NCI-H1092 treated with DMSO at 0.1 percent for 48 hours (cell line): ENCODE measurements at regions not wholly inside any gene's neighbourhood (a gene's known extent, or its start where the extent isn't known, plus 50 kb on each side); places are given as distances from the start of the nearest gene placed in this dataset.
"Not testable (repeated sequence)": the region's sequence is repeated elsewhere in the genome, so short reads cannot be mapped to it uniquely, and the experiment has no call there.

ENCODE experiments used
- DNase-seq: peaks from one replicate; lab custom pipeline; 2025; lab: John Stamatoyannopoulos, UW

DNA sequence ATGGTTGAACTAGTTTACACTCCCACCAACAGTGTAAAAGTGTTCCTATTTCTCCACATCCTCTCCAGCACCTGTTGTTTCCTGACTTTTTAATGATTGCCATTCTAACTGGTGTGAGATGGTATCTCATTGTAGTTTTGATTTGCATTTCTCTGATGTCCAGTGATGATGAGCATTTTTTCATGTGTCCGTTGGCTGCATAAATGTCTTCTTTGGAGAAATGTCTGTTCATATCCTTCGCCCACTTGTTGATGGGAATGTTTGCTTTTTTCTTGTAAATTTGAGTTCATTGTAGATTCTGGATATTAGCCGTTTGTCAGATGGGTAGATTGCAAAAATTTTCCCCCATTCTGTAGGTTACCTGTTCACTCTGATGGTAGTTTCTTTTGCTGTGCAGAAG lies 155.0 kb upstream of the CNKSR2 start:
- DNase-seq, result not testable (repeated sequence)

DNA sequence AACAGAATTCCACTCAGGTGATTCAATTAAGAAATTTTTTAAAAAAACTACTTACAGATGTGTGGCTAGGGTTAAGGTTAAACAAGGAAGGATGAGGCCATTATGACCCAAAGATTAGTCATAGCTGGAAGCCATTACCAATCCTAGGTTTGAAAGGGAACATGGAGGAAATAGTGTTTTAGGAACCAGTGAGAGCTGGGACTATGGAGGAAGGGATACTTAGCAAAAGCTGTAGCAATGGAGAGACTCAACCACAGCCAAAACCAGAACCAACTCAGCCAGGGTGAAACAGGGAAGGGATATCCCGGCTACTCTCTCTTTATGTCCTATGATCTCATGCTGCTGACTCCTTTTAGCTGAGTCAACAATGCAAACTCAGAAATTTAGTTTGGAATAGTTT lies 148.6 kb upstream of the CNKSR2 start:
- DNase-seq, result no peak

DNA sequence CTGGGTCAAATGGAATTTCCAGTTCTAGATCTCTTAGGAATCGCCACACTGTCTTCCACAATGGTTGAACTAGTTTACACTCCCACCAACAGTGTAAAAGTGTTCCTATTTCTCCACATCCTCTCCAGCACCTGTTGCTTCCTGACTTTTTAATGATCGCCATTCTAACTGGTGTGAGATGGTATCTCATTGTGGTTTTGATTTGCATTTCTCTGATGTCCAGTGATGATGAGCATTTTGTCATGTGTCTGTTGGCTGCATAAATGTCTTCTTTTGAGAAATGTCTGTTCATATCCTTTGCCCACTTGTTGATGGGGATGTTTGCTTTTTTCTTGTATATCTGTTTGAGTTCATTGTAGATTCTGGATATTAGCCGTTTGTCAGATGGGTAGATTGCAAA lies 145.2 kb upstream of the CNKSR2 start:
- DNase-seq, result not testable (repeated sequence)

DNA sequence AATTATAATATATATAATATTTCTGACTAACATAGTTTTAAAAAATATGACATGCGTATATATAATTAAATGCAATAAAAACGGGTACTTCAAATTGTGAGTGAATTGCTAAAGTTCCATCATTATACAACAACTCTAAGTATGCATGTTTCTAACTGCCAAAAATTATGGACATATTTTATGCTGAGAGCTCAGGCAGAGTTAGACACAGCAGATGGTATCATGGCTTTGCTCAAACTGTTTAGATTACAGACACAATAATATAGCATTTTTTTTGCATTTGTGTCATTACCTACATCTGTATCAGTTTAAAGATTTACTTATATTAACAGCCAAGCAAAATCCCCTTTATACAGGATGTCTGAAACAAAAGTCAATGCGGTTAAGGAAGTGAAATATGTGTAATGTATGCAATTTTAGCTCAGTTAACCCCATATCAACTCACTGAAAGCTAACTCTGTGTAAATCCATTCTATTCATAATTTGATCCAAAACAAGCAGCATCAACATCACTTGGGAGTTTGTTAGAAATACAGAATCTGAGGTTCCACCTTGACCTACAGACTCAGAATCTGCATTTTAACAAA lies 119.1 kb upstream of the CNKSR2 start:
- no peak for DNase-seq

DNA sequence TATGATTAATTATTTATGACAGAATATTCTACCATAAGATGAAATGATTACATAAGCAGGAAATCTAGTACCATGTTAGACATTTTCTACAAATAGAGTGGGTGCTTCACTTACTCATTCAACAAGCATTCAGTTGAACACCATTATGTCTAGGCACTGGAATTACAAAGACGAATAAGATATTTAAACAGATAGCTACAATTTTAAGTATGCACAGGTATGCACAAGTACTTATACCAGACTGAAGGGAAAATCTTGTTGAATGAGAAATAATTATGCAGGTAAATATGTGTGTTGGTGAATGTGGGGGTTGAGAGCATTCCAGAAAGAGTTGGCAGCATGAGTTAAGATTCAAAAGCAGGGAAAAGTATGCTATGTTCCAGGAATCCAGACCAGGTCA lies 107.3 kb upstream of the CNKSR2 start:
- no peak for DNase-seq

DNA sequence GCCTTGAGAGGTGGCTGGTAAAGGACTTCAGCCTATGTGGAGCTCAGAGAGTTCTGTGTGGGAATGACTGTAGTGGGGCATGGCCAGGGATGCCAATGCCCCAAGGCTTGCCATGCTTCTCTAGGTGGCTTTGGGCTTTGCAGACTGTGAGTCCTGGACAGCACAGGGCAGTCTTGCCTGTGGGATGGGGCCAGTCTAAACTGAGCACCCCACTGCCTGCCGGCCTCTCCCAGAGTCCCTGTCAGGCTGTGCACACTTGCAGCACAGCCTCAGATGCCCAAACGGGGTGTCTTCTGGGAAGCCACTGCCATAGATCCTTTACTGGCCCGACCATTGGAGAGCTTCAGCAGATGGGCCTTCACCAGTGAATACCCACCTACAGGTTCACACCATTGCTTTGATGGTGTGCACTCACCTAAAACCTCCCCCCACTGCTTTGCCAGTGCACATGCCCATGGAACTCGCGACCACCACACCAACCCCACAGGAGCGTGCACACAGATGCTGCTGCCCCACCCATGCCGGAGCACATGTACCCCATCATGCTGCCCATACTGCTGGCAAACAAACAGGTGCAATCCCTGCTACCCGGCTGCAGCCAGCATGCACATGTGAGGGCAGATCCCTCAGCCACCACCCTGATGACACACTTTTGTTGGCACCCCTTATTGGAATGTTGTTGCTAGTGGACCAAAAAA lies 97.3 kb upstream of the CNKSR2 start:
- no peak for DNase-seq

DNA sequence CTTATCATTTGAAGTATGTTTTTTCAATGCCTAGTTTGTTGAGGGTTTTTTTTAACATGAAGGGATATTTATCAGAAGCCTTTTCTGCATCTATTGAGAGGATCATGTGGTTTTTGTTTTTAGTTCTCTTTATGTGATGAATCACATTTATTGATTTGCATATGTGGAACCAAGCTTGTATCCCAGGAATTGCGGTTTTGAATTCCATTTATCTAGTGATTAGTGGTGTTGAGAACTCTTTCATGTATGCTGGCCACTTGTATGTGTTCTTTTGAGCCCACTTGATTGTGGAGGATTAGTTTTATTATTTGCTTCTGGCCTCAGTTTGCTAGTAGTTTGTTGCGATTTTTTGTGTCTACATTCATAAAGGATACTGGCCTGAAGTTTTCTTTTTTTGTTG lies 85.0 kb upstream of the CNKSR2 start:
- DNase-seq, result no peak

DNA sequence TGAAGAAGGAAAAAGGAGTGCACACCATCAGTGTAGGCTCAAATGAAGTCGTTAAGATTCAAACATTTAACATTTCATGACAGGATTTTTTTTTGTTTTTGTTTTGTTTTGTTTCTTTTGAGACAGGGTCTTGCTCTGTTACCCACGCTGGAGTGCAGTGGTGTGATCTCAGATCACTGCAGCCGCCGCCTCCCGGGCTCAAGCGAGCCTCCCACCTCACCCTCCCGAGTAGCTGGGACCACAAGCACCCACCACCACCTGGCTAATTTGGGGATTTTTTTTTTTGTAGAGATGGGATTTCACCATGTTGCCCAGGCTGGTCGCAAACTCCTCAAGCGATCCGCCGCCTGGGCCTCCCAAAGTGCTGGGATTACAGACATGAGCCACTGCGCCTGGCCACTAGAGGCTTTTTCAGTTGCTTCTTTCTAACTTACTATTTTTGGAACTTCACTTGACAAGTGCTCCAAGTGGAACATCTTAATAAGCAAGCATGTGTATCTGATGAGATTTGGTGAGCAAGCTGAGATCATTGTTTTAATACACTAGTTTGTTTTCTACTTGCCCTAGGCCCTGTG lies 78.9 kb upstream of the CNKSR2 start:
- no peak for DNase-seq

DNA sequence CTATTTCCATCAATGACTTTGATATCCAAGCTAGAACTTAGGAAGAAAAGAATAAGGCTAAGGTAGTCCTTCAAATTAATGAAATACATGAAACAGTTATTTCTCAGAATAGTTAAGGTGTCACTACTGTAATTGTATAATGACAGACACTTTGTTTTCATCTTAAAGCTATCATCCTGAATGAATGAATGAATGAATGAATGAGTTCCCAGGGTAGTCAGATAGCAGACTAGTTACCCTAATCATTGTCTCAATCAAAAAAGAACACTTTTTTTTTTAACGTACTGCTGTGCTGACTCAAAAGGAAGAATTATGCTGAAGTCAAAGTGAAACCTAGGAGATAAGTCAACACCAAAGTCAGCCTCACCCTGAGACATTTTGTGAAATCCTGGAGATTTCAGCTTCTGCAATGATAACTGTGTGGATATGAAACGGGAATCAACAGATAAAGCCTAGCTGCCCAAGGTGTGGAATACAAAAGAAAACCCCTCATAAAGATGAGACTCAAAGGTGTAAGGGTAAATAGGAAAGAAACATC lies 68.3 kb upstream of the CNKSR2 start:
- DNase-seq, result no peak

DNA sequence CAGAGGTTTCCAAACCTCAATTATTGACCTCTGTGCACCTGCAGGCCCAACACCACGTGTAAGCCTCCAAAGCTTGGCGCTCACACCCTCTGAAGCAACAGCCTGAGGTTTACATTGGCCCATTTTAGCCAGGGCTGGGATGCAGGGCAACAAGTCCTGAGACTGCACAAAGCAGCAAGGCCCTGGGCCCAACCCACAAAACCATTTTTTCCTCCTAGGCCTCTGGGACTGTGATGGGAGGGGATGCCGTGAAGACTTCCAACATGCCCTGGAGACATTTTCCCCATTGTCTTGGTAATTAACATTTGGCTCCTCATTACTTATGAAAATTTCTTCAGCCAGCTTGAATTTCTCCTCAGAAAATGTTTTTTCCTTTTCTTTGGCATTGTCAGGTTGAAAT lies 54.9 kb upstream of the CNKSR2 start:
- no peak for DNase-seq
